ENCODE measurements at regions not wholly inside any gene's neighbourhood (a gene's known extent, or its start where the extent isn't known, plus 50 kb on each side); places are given as distances from the start of the nearest gene placed in this dataset.
"Not testable (repeated sequence)": the region's sequence is repeated elsewhere in the genome, so short reads cannot be mapped to it uniquely, and the experiment has no call there.

DNA sequence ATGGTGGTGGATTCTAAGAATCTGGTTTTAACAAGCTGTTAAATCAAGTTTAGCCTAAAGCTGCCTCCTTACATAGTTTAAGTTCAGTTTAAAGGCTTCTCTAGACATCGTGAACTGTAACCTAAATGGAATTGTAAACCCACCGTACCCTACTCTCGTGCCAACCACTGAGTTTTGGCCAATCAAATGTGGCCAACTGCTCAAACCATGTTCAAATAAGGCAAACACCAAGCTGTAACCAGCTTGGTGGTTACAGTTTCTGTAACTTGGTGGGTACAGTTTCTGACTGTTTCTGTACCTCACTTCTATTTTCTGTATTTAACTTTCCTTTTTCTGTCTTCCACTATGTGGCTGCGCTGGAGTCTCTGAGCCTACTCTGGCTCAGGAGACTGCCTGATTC, 131.9 kb upstream of the DDHD1 start:
- no peaks in the 10 kb centered on the region for H3K27me3 ChIP-seq (ENCODE audit: control insufficient read depth, insufficient read depth, low read length)
- H3K36me3 ChIP-seq (ENCODE audit: insufficient read depth, low read length) = no peaks in the 10 kb centered on the region
- no peaks in the 10 kb centered on the region for H3K4me1 ChIP-seq (ENCODE audit: control insufficient read depth, insufficient read depth, low read length)
- H3K4me3 ChIP-seq (ENCODE audit: low read length) = no peak overlapping the region
- H3K4me2 ChIP-seq (ENCODE audit: low read length) = no peak overlapping the region
- H3K9me3 ChIP-seq (replicated peaks; ENCODE audit: low read length) = peaks cover 4% of the 10 kb centered on the region
- no peak overlapping the region for H3K9ac ChIP-seq (ENCODE audit: low read depth, low read length)

- Histone ChIP-seq H3K27me3 (ENCODE audit: control insufficient read depth, insufficient read depth, low read length) (no peaks in the 10 kb centered on the region), H3K4me1 (ENCODE audit: control insufficient read depth, insufficient read depth, low read length) (peaks cover 9% of the 10 kb centered on the region), H3K9me3 (replicated peaks; ENCODE audit: low read length) (peaks cover 4% of the 10 kb centered on the region), H3K4me3 (ENCODE audit: low read length) (no peak overlapping the region), H3K36me3 (ENCODE audit: insufficient read depth, low read length) (no peaks in the 10 kb centered on the region), H3K9ac (ENCODE audit: low read depth, low read length) (no peak overlapping the region), H3K4me2 (ENCODE audit: low read length) (no peak overlapping the region)
Measured at GRCh38 chr14:53278602-53279506, 125.7 kb upstream of the DDHD1 start.

DNA sequence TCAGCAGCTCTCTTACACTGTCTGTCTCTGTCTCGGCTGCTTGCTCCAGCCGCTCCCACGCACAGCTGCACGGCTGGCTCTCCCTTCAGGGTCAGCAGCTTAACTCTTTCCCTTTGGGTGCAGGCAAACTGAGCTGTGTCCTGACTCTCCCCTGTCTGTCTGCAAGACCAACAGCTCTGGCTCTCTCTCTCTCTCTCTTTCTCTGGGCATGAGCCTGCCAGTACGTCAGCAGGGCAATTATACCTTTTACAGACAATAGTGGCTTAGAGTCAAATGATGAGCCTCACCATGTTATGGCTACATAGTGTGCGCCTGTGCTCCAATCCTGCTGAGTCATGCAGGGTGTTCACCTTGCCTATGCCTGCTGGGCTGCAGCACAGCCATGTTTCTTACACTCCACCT, 120.5 kb upstream of the DDHD1 start:
- Histone ChIP-seq H3K4me1 (ENCODE audit: control insufficient read depth, insufficient read depth, low read length) (peaks cover 2% of the 10 kb centered on the region), H3K27me3 (ENCODE audit: control insufficient read depth, insufficient read depth, low read length) (no peaks in the 10 kb centered on the region), H3K4me2 (ENCODE audit: low read length) (no peak overlapping the region), H3K4me3 (ENCODE audit: low read length) (no peak overlapping the region), H3K9ac (ENCODE audit: low read depth, low read length) (no peak overlapping the region), H3K9me3 (replicated peaks; ENCODE audit: low read length) (no peaks in the 10 kb centered on the region), H3K36me3 (ENCODE audit: insufficient read depth, low read length) (no peaks in the 10 kb centered on the region)

DNA sequence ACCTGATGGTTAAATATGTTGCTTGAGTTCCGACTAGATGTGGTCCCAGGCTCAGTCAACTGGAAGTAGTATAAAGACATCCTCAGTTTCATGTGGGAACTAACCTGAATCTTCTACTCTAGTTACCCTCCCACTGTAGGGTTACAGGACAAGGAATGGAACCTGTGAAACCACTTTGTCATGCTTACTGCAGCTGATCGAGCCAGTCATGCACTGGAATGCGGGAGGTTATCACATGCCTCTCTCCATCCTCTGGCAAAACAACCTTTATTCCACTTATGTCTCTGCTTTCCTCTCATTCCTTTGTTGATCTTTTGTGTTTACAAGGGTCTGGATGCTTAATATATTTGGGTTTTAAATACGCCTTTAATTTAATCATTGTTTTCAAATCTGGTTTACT, 111.9 kb upstream of the DDHD1 start:
- Histone ChIP-seq H3K27me3 (ENCODE audit: control insufficient read depth, insufficient read depth, low read length) (peaks cover 3% of the 10 kb centered on the region), H3K4me1 (ENCODE audit: control insufficient read depth, insufficient read depth, low read length) (no peaks in the 10 kb centered on the region), H3K4me2 (ENCODE audit: low read length) (no peak overlapping the region), H3K9ac (ENCODE audit: low read depth, low read length) (no peak overlapping the region), H3K4me3 (ENCODE audit: low read length) (no peak overlapping the region), H3K9me3 (replicated peaks; ENCODE audit: low read length) (no peaks in the 10 kb centered on the region), H3K36me3 (ENCODE audit: insufficient read depth, low read length) (no peaks in the 10 kb centered on the region)

- H3K36me3 ChIP-seq (ENCODE audit: insufficient read depth, low read length) = no peaks in the 10 kb centered on the region
- no peak overlapping the region for H3K9ac ChIP-seq (ENCODE audit: low read depth, low read length)
- H3K4me2 ChIP-seq (ENCODE audit: low read length) = no peak overlapping the region
- H3K9me3 ChIP-seq (replicated peaks; ENCODE audit: low read length) = no peaks in the 10 kb centered on the region
- peaks cover 3% of the 10 kb centered on the region for H3K27me3 ChIP-seq (ENCODE audit: control insufficient read depth, insufficient read depth, low read length)
- no peak overlapping the region for H3K4me3 ChIP-seq (ENCODE audit: low read length)
- no peaks in the 10 kb centered on the region for H3K4me1 ChIP-seq (ENCODE audit: control insufficient read depth, insufficient read depth, low read length)
Measured at GRCh38 chr14:53260928-53261327, 107.8 kb upstream of the DDHD1 start.

- Histone ChIP-seq H3K4me1 (ENCODE audit: control insufficient read depth, insufficient read depth, low read length) (no peaks in the 10 kb centered on the region), H3K27me3 (ENCODE audit: control insufficient read depth, insufficient read depth, low read length) (peaks cover 3% of the 10 kb centered on the region), H3K4me3 (ENCODE audit: low read length) (no peak overlapping the region), H3K36me3 (ENCODE audit: insufficient read depth, low read length) (no peaks in the 10 kb centered on the region), H3K9me3 (replicated peaks; ENCODE audit: low read length) (no peaks in the 10 kb centered on the region), H3K9ac (ENCODE audit: low read depth, low read length) (no peak overlapping the region), H3K4me2 (ENCODE audit: low read length) (no peak overlapping the region)
Measured at GRCh38 chr14:53260286-53260685, 107.2 kb upstream of the DDHD1 start.

GRCh38 chr14:53252141-53252540, 99.0 kb upstream of the DDHD1 start:
- no peaks in the 10 kb centered on the region for H3K36me3 ChIP-seq (ENCODE audit: insufficient read depth, low read length)
- H3K4me2 ChIP-seq (ENCODE audit: low read length) = no peak overlapping the region
- H3K9me3 ChIP-seq (replicated peaks; ENCODE audit: low read length) = no peaks in the 10 kb centered on the region
- H3K27me3 ChIP-seq (ENCODE audit: control insufficient read depth, insufficient read depth, low read length) = peaks cover 9% of the 10 kb centered on the region
- no peak overlapping the region for H3K4me3 ChIP-seq (ENCODE audit: low read length)
- no peaks in the 10 kb centered on the region for H3K4me1 ChIP-seq (ENCODE audit: control insufficient read depth, insufficient read depth, low read length)
- no peak overlapping the region for H3K9ac ChIP-seq (ENCODE audit: low read depth, low read length)

DNA sequence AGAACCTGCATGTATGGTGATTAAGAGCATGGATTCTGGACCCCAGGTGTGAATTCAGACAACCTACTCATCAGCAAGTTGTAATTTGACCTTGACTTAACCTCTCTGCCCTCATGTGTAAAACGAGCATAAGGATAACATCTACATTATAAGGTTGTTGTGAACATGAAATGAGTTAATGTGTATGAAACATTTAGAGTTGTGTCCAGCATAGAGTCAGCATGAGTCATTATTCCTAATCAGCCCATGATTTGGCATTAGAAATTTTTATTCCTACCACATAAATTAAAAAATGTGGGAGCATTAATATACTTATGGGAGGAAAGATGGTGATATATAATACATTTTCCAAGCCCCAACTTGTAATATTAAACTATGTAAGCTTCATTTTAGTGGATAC, 95.9 kb upstream of the DDHD1 start:
- no peaks in the 10 kb centered on the region for H3K9me3 ChIP-seq (replicated peaks; ENCODE audit: low read length)
- H3K4me3 ChIP-seq (ENCODE audit: low read length) = no peak overlapping the region
- H3K4me1 ChIP-seq (ENCODE audit: control insufficient read depth, insufficient read depth, low read length) = no peaks in the 10 kb centered on the region

GRCh38 chr14:53247596-53248370, 94.7 kb upstream of the DDHD1 start:
- H3K4me1 ChIP-seq (ENCODE audit: control insufficient read depth, insufficient read depth, low read length) = no peaks in the 10 kb centered on the region
- H3K36me3 ChIP-seq (ENCODE audit: insufficient read depth, low read length) = no peaks in the 10 kb centered on the region

More for the DNA sequence above, 95.9 kb upstream of the DDHD1 start:
- Histone ChIP-seq H3K9ac (ENCODE audit: low read depth, low read length) (no peak overlapping the region), H3K4me2 (ENCODE audit: low read length) (no peak overlapping the region), H3K36me3 (ENCODE audit: insufficient read depth, low read length) (no peaks in the 10 kb centered on the region), H3K27me3 (ENCODE audit: control insufficient read depth, insufficient read depth, low read length) (peaks cover 12% of the 10 kb centered on the region)

GRCh38 chr14:53242898-53243297, 89.8 kb upstream of the DDHD1 start:
- not testable (repeated sequence) for H3K4me1 ChIP-seq (ENCODE audit: control insufficient read depth, insufficient read depth, low read length); H3K36me3 ChIP-seq (ENCODE audit: insufficient read depth, low read length)

More at GRCh38 chr14:53247596-53248370, 94.7 kb upstream of the DDHD1 start:
- Histone ChIP-seq H3K4me2 (ENCODE audit: low read length) (no peak overlapping the region), H3K9me3 (replicated peaks; ENCODE audit: low read length) (no peaks in the 10 kb centered on the region), H3K9ac (ENCODE audit: low read depth, low read length) (no peak overlapping the region), H3K4me3 (ENCODE audit: low read length) (no peak overlapping the region), H3K27me3 (ENCODE audit: control insufficient read depth, insufficient read depth, low read length) (peaks cover 12% of the 10 kb centered on the region)

DNA sequence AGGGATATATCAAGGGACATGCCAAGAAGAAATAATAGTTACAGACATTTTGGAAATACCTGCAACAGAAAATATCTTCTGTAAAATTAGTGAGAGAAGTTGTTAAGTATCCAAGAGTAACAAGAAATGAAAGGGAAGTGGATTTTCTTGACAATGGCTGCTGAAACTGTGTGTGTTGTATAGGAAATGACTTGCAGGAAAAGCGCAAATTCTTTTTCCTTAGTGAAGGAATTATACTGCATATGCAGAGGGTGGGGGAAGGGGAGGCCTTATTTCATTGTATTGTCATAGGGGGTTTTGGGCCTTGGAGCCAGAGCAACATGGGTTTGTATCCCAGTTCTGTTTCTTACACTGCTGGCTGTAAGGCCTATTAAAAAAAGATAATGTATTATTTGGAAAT, 84.4 kb upstream of the DDHD1 start:
- no peak overlapping the region for H3K4me2 ChIP-seq (ENCODE audit: low read length)
- H3K4me1 ChIP-seq (ENCODE audit: control insufficient read depth, insufficient read depth, low read length) = no peaks in the 10 kb centered on the region
- H3K36me3 ChIP-seq (ENCODE audit: insufficient read depth, low read length) = no peaks in the 10 kb centered on the region
- H3K27me3 ChIP-seq (ENCODE audit: control insufficient read depth, insufficient read depth, low read length) = peaks cover 3% of the 10 kb centered on the region
- H3K9me3 ChIP-seq (replicated peaks; ENCODE audit: low read length) = no peaks in the 10 kb centered on the region
- no peak overlapping the region for H3K9ac ChIP-seq (ENCODE audit: low read depth, low read length)
- H3K4me3 ChIP-seq (ENCODE audit: low read length) = no peak overlapping the region

More at GRCh38 chr14:53242898-53243297, 89.8 kb upstream of the DDHD1 start:
- H3K4me3 ChIP-seq (ENCODE audit: low read length); H3K9me3 ChIP-seq (replicated peaks; ENCODE audit: low read length); H3K9ac ChIP-seq (ENCODE audit: low read depth, low read length); H3K27me3 ChIP-seq (ENCODE audit: control insufficient read depth, insufficient read depth, low read length); H3K4me2 ChIP-seq (ENCODE audit: low read length): not testable (repeated sequence)

Measured in skeletal muscle satellite cell (primary cell).